ENCODE measurements at regions not wholly inside any gene's neighbourhood (a gene's known extent, or its start where the extent isn't known, plus 50 kb on each side); places are given as distances from the start of the nearest gene placed in this dataset.

GRCh38 chr13:104086210-104086609, 1020.0 kb upstream of the SLC10A2 start:
- no peak for FAIRE-seq

GRCh38 chr13:104085611-104086010, 1019.4 kb upstream of the SLC10A2 start:
- 50 to 68% (median 54%) methylated on average over 4 of the region's 4 CpGs for WGBS, 3 donors
- H3K4me1 ChIP-seq (ENCODE audit: control insufficient read depth in 3 of 3, insufficient read depth in 2 of 3, low read depth in 1 of 3, low read length in 2 of 3): no peaks in the 10 kb centered on the region
- peaks cover 0 to 6% of the 10 kb centered on the region in 2 donors for H3K9me3 ChIP-seq (ENCODE audit: control insufficient read depth in 2 of 2, insufficient read depth in 1 of 2, low read depth in 1 of 2, low read length in 1 of 2)
- H3K27me3 ChIP-seq (ENCODE audit: control insufficient read depth in 3 of 3, insufficient read depth in 3 of 3, low read length in 3 of 3): no peaks in the 10 kb centered on the region
- no peak overlapping the region for H3K4me3 ChIP-seq (ENCODE audit: low read depth in 1 of 3, low read length in 3 of 3)
- DNase-seq: no peak
- no peaks in the 10 kb centered on the region for H3K36me3 ChIP-seq (ENCODE audit: control insufficient read depth in 3 of 3, insufficient read depth in 2 of 3, low read depth in 1 of 3, low read length in 3 of 3)
- FAIRE-seq: no peak
- no peak overlapping the region for H3K27ac ChIP-seq (ENCODE audit: low read depth in 1 of 3, low read length in 2 of 3)

More at GRCh38 chr13:104086210-104086609, 1020.0 kb upstream of the SLC10A2 start:
- Histone ChIP-seq H3K27me3 (ENCODE audit: control insufficient read depth in 3 of 3, insufficient read depth in 3 of 3, low read length in 3 of 3) (no peaks in the 10 kb centered on the region), H3K36me3 (ENCODE audit: control insufficient read depth in 3 of 3, insufficient read depth in 2 of 3, low read depth in 1 of 3, low read length in 3 of 3) (no peaks in the 10 kb centered on the region), H3K4me3 (ENCODE audit: low read depth in 1 of 3, low read length in 3 of 3) (no peak overlapping the region), H3K27ac (ENCODE audit: low read depth in 1 of 3, low read length in 2 of 3) (no peak overlapping the region), H3K9me3 (ENCODE audit: control insufficient read depth in 2 of 2, insufficient read depth in 1 of 2, low read depth in 1 of 2, low read length in 1 of 2) (peaks cover 0 to 6% of the 10 kb centered on the region in 2 donors), H3K4me1 (ENCODE audit: control insufficient read depth in 3 of 3, insufficient read depth in 2 of 3, low read depth in 1 of 3, low read length in 2 of 3) (no peaks in the 10 kb centered on the region)
- DNase-seq: no peak
- 62 to 80% (median 77%) methylated on average over 1 of the region's 1 CpG for WGBS, 3 donors

GRCh38 chr13:104074326-104074725, 1008.1 kb upstream of the SLC10A2 start:
- Histone ChIP-seq H3K27me3 (ENCODE audit: control insufficient read depth in 3 of 3, insufficient read depth in 3 of 3, low read length in 3 of 3) (no peaks in the 10 kb centered on the region), H3K4me1 (ENCODE audit: control insufficient read depth in 3 of 3, insufficient read depth in 2 of 3, low read depth in 1 of 3, low read length in 2 of 3) (no peaks in the 10 kb centered on the region), H3K4me3 (ENCODE audit: low read depth in 1 of 3, low read length in 3 of 3) (no peak overlapping the region), H3K36me3 (ENCODE audit: control insufficient read depth in 3 of 3, insufficient read depth in 2 of 3, low read depth in 1 of 3, low read length in 3 of 3) (no peaks in the 10 kb centered on the region), H3K9me3 (ENCODE audit: control insufficient read depth in 2 of 2, insufficient read depth in 1 of 2, low read depth in 1 of 2, low read length in 1 of 2) (no peaks in the 10 kb centered on the region), H3K27ac (ENCODE audit: low read depth in 1 of 3, low read length in 2 of 3) (no peak overlapping the region)
- DNase-seq: no peak
- WGBS, 3 donors: 75 to 88% (median 84%) methylated on average over 2 of the region's 2 CpGs
- FAIRE-seq: no peak

DNA sequence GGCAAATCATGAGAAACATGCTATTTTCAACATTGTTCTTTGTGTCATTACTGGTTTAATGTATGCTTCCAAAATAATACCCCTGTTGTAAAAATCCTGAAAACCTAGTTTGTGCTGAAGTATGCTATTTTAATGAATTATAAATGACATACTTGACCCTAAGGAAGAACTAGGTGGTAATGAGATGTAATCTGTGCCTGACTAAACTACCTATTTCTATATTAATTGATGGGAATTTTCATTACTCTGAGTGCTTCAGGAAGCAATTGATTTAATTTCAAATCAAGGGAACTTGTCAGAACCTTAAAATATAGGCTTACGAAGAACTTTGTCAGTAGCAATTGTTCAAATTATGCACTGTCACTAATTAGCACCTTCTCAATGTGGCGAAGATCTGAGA, 1005.6 kb upstream of the SLC10A2 start:
- DNase-seq: no peak
- no peak overlapping the region for H3K4me3 ChIP-seq (ENCODE audit: low read depth in 1 of 3, low read length in 3 of 3)
- no peak for FAIRE-seq
- no peaks in the 10 kb centered on the region for H3K4me1 ChIP-seq (ENCODE audit: control insufficient read depth in 3 of 3, insufficient read depth in 2 of 3, low read depth in 1 of 3, low read length in 2 of 3)
- H3K27ac ChIP-seq (ENCODE audit: low read depth in 1 of 3, low read length in 2 of 3): no peak overlapping the region
- no peaks in the 10 kb centered on the region for H3K36me3 ChIP-seq (ENCODE audit: control insufficient read depth in 3 of 3, insufficient read depth in 2 of 3, low read depth in 1 of 3, low read length in 3 of 3)
- H3K9me3 ChIP-seq (ENCODE audit: control insufficient read depth in 2 of 2, insufficient read depth in 1 of 2, low read depth in 1 of 2, low read length in 1 of 2): no peaks in the 10 kb centered on the region
- no peaks in the 10 kb centered on the region for H3K27me3 ChIP-seq (ENCODE audit: control insufficient read depth in 3 of 3, insufficient read depth in 3 of 3, low read length in 3 of 3)
- 88 to 94% (median 92%) methylated on average over 2 of the region's 2 CpGs for WGBS, 3 donors

GRCh38 chr13:104065328-104065727, 999.1 kb upstream of the SLC10A2 start:
- no peak for DNase-seq
- FAIRE-seq: no peak
- Histone ChIP-seq H3K27ac (ENCODE audit: low read depth in 1 of 3, low read length in 2 of 3) (no peak overlapping the region), H3K4me3 (ENCODE audit: low read depth in 1 of 3, low read length in 3 of 3) (no peak overlapping the region), H3K4me1 (ENCODE audit: control insufficient read depth in 3 of 3, insufficient read depth in 2 of 3, low read depth in 1 of 3, low read length in 2 of 3) (no peaks in the 10 kb centered on the region), H3K9me3 (ENCODE audit: control insufficient read depth in 2 of 2, insufficient read depth in 1 of 2, low read depth in 1 of 2, low read length in 1 of 2) (no peaks in the 10 kb centered on the region), H3K27me3 (ENCODE audit: control insufficient read depth in 3 of 3, insufficient read depth in 3 of 3, low read length in 3 of 3) (no peaks in the 10 kb centered on the region), H3K36me3 (ENCODE audit: control insufficient read depth in 3 of 3, insufficient read depth in 2 of 3, low read depth in 1 of 3, low read length in 3 of 3) (no peaks in the 10 kb centered on the region)
- WGBS, 3 donors: 68 to 81% (median 78%) methylated on average over 2 of the region's 2 CpGs

DNA sequence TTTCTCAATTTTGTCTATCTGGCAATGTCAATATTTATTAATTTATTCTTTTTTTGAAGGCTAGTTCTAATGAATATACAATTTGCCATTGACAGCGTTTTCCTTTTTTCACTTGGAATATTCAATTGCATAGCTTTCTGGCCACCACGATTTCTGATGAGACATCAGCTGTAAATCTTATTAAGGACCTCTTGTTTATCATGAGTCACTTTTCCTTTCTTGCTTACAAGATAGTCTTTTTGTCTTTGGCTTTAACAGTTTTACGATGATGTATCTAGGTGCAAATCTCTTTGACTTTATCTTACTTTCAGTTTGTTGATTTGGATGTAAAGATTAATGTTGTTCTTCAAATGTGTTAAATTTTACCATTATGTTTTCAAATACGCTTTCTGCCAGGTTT, 991.6 kb upstream of the SLC10A2 start:
- 63 to 71% (median 67%) methylated on average over 4 of the region's 4 CpGs for WGBS, 3 donors
- DNase-seq (no peak), FAIRE-seq (no peak)
- no peaks in the 10 kb centered on the region for H3K4me1 ChIP-seq (ENCODE audit: control insufficient read depth in 3 of 3, insufficient read depth in 2 of 3, low read depth in 1 of 3, low read length in 2 of 3)
- no peaks in the 10 kb centered on the region for H3K9me3 ChIP-seq (ENCODE audit: control insufficient read depth in 2 of 2, insufficient read depth in 1 of 2, low read depth in 1 of 2, low read length in 1 of 2)
- H3K36me3 ChIP-seq (ENCODE audit: control insufficient read depth in 3 of 3, insufficient read depth in 2 of 3, low read depth in 1 of 3, low read length in 3 of 3): no peaks in the 10 kb centered on the region
- H3K4me3 ChIP-seq (ENCODE audit: low read depth in 1 of 3, low read length in 3 of 3): no peak overlapping the region
- H3K27me3 ChIP-seq (ENCODE audit: control insufficient read depth in 3 of 3, insufficient read depth in 3 of 3, low read length in 3 of 3): no peaks in the 10 kb centered on the region
- no peak overlapping the region for H3K27ac ChIP-seq (ENCODE audit: low read depth in 1 of 3, low read length in 2 of 3)

DNA sequence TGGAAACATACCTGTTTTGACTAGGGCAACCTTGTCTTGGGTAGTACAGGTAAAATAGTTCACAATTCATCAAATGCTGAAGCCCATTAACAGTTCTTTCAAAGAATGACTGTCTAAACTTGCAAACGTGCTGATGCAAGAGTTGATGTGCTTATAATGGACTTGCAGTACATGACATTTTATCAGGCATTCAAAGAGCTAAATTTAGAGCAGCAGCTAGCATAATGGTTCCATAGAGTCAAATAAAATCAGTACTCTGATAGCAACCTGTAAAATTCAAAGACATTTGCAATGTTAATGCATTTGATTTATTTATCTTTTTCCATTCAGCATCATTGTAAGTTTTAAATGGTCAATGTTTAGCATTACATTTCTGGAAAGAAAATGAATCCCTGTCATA, 979.7 kb upstream of the SLC10A2 start:
- 26 to 51% (median 35%) methylated on average over 1 of the region's 1 CpG for WGBS, 3 donors
- Histone ChIP-seq H3K9me3 (ENCODE audit: control insufficient read depth in 2 of 2, insufficient read depth in 1 of 2, low read depth in 1 of 2, low read length in 1 of 2) (no peaks in the 10 kb centered on the region), H3K4me1 (ENCODE audit: control insufficient read depth in 3 of 3, insufficient read depth in 2 of 3, low read depth in 1 of 3, low read length in 2 of 3) (no peaks in the 10 kb centered on the region), H3K27me3 (ENCODE audit: control insufficient read depth in 3 of 3, insufficient read depth in 3 of 3, low read length in 3 of 3) (no peaks in the 10 kb centered on the region), H3K27ac (ENCODE audit: low read depth in 1 of 3, low read length in 2 of 3) (no peak overlapping the region), H3K36me3 (ENCODE audit: control insufficient read depth in 3 of 3, insufficient read depth in 2 of 3, low read depth in 1 of 3, low read length in 3 of 3) (no peaks in the 10 kb centered on the region), H3K4me3 (ENCODE audit: low read depth in 1 of 3, low read length in 3 of 3) (no peak overlapping the region)
- no peak for DNase-seq
- no peak for FAIRE-seq

DNA sequence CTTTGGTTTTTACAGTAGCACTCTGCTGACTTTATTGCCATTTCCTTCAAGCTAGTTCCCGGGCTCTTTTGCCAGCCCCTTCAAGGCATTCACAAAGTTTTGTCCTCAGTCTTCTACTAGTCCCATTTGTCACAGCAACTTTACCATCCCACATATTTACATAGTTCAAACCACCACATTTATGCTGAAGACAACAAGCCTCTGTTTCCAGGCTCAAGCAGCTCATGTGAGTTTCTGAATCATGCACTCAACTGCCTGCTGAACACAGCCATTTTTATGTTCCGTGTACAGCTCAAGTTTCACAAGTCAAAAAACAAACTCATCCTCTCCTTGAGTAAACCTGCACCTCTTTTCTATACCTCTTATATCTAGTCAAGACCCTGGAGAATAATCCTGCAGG, 977.0 kb upstream of the SLC10A2 start:
- FAIRE-seq (no peak), DNase-seq (no peak)
- no peak overlapping the region for H3K4me3 ChIP-seq (ENCODE audit: low read depth in 1 of 3, low read length in 3 of 3)
- 75 to 80% (median 77%) methylated on average over 2 of the region's 2 CpGs for WGBS, 3 donors
- H3K36me3 ChIP-seq (ENCODE audit: control insufficient read depth in 3 of 3, insufficient read depth in 2 of 3, low read depth in 1 of 3, low read length in 3 of 3): no peaks in the 10 kb centered on the region
- H3K27me3 ChIP-seq (ENCODE audit: control insufficient read depth in 3 of 3, insufficient read depth in 3 of 3, low read length in 3 of 3): no peaks in the 10 kb centered on the region
- no peaks in the 10 kb centered on the region for H3K4me1 ChIP-seq (ENCODE audit: control insufficient read depth in 3 of 3, insufficient read depth in 2 of 3, low read depth in 1 of 3, low read length in 2 of 3)
- no peak overlapping the region for H3K27ac ChIP-seq (ENCODE audit: low read depth in 1 of 3, low read length in 2 of 3)
- H3K9me3 ChIP-seq (ENCODE audit: control insufficient read depth in 2 of 2, insufficient read depth in 1 of 2, low read depth in 1 of 2, low read length in 1 of 2): no peaks in the 10 kb centered on the region

- Histone ChIP-seq H3K4me1 (ENCODE audit: control insufficient read depth in 3 of 3, insufficient read depth in 2 of 3, low read depth in 1 of 3, low read length in 2 of 3) (no peaks in the 10 kb centered on the region), H3K27ac (ENCODE audit: low read depth in 1 of 3, low read length in 2 of 3) (no peak overlapping the region), H3K4me3 (ENCODE audit: low read depth in 1 of 3, low read length in 3 of 3) (no peak overlapping the region), H3K27me3 (ENCODE audit: control insufficient read depth in 3 of 3, insufficient read depth in 3 of 3, low read length in 3 of 3) (no peaks in the 10 kb centered on the region), H3K36me3 (ENCODE audit: control insufficient read depth in 3 of 3, insufficient read depth in 2 of 3, low read depth in 1 of 3, low read length in 3 of 3) (no peaks in the 10 kb centered on the region), H3K9me3 (ENCODE audit: control insufficient read depth in 2 of 2, insufficient read depth in 1 of 2, low read depth in 1 of 2, low read length in 1 of 2) (no peaks in the 10 kb centered on the region)
- DNase-seq (no peak), FAIRE-seq (no peak)
- WGBS, 3 donors: 77 to 84% (median 82%) methylated on average over 2 of the region's 2 CpGs
Observed at GRCh38 chr13:104034891-104035290, 968.7 kb upstream of the SLC10A2 start.
